Tibial artery (tissue), 4 donors: ENCODE measurements at regions not wholly inside any gene's neighbourhood (a gene's known extent, or its start where the extent isn't known, plus 50 kb on each side); places are given as distances from the start of the nearest gene placed in this dataset.

Experiments used
- DNase-seq, 2 donors: peaks; one replicate each; pipeline ENCODE4 v3.0.0-alpha.2; 2019
- H3K27ac ChIP-seq, 2 donors: fragments of 200-600 bp; sonication (generic) in 1 of 2; 1 replicate in 1 of 2; 2 replicates in 1 of 2; pipeline ENCODE4 v1.5.1; 2018 to 2019; ENCODE audit warnings: mild to moderate bottlenecking in 1 of 2
- H3K27me3 ChIP-seq, 2 donors: fragments of 200-600 bp; sonication (generic) in 1 of 2; one replicate each; pipeline versions ENCODE4 v1.5.1 to v1.6.0; 2016 to 2019
- H3K36me3 ChIP-seq, 3 donors: fragments of 200-600 bp; sonication (generic) in 2 of 3; one replicate each; pipeline ENCODE4 v1.5.1; 2016 to 2019; ENCODE audit warnings: mild to moderate bottlenecking in 2 of 3
- H3K4me1 ChIP-seq, 4 donors: fragments of 200-600 bp; sonication (generic) in 2 of 4; 1 replicate in 3 of 4; 2 replicates in 1 of 4; pipeline ENCODE4 v1.5.1; 2016 to 2019
- H3K4me3 ChIP-seq, 2 donors: fragments of 200-600 bp; sonication (generic) in 1 of 2; 1 replicate in 1 of 2; 2 replicates in 1 of 2; pipeline ENCODE4 v1.5.1; 2018 to 2019; ENCODE audit warnings: mild to moderate bottlenecking in 2 of 2
- H3K9me3 ChIP-seq, 3 donors: fragments of 200-600 bp; sonication (generic) in 1 of 3; one replicate each; pipeline ENCODE4 v1.5.1; 2016 to 2019
- intact Hi-C: fragments of 100-400 bp; cut with DNase I; formaldehyde crosslinking; loops from one replicate; pipeline ENCODE4 v1.15.0; 2023; ENCODE audit warnings: low total_unique reads
- TF ChIP-seq, protein P1 (sequence below), 2 experiments: fragments of 200-600 bp in 1 of 2; fragments of 450-650 bp in 1 of 2; IDR thresholded peaks; one replicate each; pipeline ENCODE4 v1.5.1; 2017 to 2019; ENCODE audit warnings: antibody characterized with exemption in 2 of 2, mild to moderate bottlenecking in 1 of 2, moderate library complexity in 1 of 2

DNA sequence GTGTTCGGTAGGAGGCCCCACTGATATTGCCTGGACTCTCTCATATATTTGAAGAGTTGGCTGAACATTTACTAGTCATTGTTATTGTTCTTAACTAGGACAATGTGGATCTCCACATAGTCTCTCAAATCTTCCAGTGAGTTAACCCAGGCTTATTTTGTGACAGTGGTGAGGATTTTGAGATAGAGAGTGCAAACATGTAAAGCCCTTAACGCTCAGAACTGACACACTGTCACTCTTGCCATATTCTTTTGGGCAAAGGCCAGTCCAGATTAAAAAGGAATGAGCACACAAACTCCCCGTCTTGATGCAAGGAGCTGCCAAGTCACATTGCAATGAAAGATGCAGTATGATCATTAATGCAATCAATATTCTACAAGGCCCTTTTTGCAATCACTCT is 431.9 kb upstream of the AZI2 start:
- no peaks in the 10 kb centered on the region for H3K4me1 ChIP-seq
- H3K27ac ChIP-seq: no peak overlapping the region
- H3K36me3 ChIP-seq: no peaks in the 10 kb centered on the region
- DNase-seq: no peak
- H3K4me3 ChIP-seq: no peak overlapping the region
- no peaks in the 10 kb centered on the region for H3K9me3 ChIP-seq
- intact Hi-C loops: no loop called here
- H3K27me3 ChIP-seq: no peaks in the 10 kb centered on the region
- TF ChIP-seq, protein P1, sequence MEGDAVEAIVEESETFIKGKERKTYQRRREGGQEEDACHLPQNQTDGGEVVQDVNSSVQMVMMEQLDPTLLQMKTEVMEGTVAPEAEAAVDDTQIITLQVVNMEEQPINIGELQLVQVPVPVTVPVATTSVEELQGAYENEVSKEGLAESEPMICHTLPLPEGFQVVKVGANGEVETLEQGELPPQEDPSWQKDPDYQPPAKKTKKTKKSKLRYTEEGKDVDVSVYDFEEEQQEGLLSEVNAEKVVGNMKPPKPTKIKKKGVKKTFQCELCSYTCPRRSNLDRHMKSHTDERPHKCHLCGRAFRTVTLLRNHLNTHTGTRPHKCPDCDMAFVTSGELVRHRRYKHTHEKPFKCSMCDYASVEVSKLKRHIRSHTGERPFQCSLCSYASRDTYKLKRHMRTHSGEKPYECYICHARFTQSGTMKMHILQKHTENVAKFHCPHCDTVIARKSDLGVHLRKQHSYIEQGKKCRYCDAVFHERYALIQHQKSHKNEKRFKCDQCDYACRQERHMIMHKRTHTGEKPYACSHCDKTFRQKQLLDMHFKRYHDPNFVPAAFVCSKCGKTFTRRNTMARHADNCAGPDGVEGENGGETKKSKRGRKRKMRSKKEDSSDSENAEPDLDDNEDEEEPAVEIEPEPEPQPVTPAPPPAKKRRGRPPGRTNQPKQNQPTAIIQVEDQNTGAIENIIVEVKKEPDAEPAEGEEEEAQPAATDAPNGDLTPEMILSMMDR (IDR thresholded peaks at IDR 0.05): no peak

DNA sequence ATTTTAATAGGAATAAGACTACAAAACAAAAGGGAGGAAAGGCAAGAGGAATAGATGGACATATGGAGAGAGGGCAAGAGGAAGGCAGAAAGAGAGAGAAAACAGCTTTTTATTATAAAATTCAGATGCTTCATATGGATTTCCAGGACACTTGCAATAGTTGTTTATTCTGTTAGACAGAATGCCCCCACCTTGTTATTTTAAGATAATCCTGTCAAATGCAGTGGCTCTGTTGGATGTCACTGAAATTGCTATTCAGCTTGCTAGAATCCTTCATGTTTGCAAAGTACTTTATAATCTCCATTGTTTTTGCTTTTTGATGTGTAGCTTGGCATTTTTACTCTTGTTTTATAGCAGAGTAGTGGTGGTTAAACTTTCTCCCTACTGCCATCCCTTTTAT is 432.4 kb upstream of the AZI2 start:
- Histone ChIP-seq H3K27me3 (no peaks in the 10 kb centered on the region), H3K4me1 (no peaks in the 10 kb centered on the region), H3K4me3 (no peak overlapping the region), H3K27ac (no peak overlapping the region), H3K9me3 (no peaks in the 10 kb centered on the region), H3K36me3 (no peaks in the 10 kb centered on the region)
- DNase-seq: no peak
- intact Hi-C loops: no loop called here
- TF ChIP-seq, protein P1 (IDR thresholded peaks at IDR 0.05): no peak

DNA sequence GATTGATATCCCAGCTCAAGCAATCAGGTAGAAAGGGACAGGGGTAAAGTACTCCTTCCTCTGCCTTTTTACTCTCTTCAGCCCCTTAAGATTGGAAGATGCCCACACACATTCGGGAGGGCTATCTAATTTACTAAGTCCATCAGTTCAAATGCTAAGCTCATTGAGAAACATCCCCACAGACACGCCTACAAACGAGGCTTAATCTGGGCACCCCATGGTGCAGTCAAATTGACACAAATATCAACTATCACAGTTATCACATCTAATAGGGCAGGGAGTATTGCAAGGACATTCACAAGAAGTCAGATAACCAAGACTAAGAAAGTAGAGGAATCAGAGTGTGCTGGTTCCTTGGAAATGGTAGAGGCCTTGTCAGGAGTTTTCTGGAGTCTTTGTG is 437.8 kb upstream of the AZI2 start:
- Histone ChIP-seq H3K27me3 (no peaks in the 10 kb centered on the region), H3K9me3 (no peaks in the 10 kb centered on the region), H3K27ac (no peak overlapping the region), H3K4me3 (no peak overlapping the region), H3K4me1 (no peaks in the 10 kb centered on the region), H3K36me3 (no peaks in the 10 kb centered on the region)
- TF ChIP-seq, protein P1 (IDR thresholded peaks at IDR 0.05): no peak
- no peak for DNase-seq
- intact Hi-C loops: no loop called here

DNA sequence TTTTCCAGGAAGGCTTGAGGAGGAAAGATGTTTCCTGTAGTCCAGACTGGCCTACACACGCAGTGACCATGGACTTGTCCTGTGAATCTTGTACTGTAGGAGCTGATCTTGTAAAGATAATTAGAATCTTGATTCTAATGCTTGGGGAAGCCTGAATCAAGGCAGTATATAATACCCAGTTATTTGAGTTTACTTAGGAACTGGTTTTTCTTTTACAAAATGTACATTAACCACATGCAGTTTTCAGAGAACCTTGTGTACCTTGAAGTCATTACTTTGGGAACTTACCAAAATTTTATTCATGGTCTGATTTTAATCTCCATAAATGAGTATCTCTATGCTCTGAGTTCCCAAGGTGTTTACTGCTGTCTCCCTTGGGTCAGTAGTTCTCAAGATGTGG is 439.9 kb upstream of the AZI2 start:
- intact Hi-C loops: no loop called here
- Histone ChIP-seq H3K9me3 (no peaks in the 10 kb centered on the region), H3K27ac (no peak overlapping the region), H3K36me3 (no peaks in the 10 kb centered on the region), H3K4me1 (no peaks in the 10 kb centered on the region), H3K4me3 (no peak overlapping the region), H3K27me3 (no peaks in the 10 kb centered on the region)
- DNase-seq: no peak
- TF ChIP-seq, protein P1 (IDR thresholded peaks at IDR 0.05): no peak

DNA sequence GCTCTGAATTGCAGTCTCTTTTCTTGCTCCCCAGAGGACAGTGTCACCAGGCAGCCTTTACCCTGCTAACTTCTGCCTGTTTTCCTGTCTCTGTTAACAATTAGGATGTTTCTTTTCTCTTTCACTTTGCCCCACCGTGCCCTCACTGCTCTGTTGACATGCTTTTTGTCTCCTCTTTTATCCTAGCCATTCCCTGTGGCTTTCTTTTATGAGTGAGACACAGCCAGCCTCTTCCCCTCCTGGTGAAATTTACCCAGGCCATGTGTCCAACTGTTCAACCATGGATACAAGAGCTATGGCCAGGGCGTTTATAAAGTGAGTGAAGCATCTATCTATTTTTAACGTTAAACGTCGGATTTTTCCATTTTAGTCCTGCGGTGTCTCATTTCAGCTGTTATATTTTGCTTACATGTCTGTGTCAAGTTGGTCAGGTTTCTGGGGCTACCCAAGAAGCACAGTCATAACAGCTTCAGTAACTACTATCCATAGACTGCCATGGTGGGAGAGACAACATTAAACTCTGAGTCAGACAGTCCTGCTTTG is 443.2 kb upstream of the AZI2 start:
- Histone ChIP-seq H3K4me3 (no peak overlapping the region), H3K4me1 (no peaks in the 10 kb centered on the region), H3K27ac (no peak overlapping the region), H3K36me3 (no peaks in the 10 kb centered on the region), H3K27me3 (no peaks in the 10 kb centered on the region), H3K9me3 (no peaks in the 10 kb centered on the region)
- intact Hi-C loops: no loop called here
- TF ChIP-seq, protein P1 (IDR thresholded peaks at IDR 0.05): no peak
- no peak for DNase-seq

DNA sequence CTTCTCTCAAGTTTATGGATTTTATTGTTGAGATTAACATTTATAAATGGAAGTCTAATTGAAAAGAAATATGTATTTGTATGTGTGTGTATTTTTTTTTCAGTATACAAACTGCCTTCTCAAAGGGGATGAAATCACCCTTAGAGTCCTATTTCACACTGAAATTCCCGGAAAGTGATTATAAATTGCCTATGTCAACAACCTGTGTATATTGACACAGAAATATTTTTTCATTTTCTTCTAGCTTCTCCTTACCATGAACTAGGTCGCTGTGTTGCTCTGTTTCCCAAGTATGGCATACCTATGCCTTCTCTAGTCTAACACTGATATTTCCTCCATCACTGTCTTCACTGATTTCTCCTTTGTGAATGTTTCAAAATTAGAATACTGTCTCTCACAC is 444.0 kb upstream of the AZI2 start:
- Histone ChIP-seq H3K36me3 (no peaks in the 10 kb centered on the region), H3K27ac (no peak overlapping the region), H3K27me3 (no peaks in the 10 kb centered on the region), H3K4me1 (no peaks in the 10 kb centered on the region), H3K9me3 (no peaks in the 10 kb centered on the region), H3K4me3 (no peak overlapping the region)
- DNase-seq: no peak
- TF ChIP-seq, protein P1 (IDR thresholded peaks at IDR 0.05): no peak
- intact Hi-C loops: no loop called here
